ENCODE measurements at regions not wholly inside any gene's neighbourhood (a gene's known extent, or its start where the extent isn't known, plus 50 kb on each side); places are given as distances from the start of the nearest gene placed in this dataset.
"Not testable (repeated sequence)": the region's sequence is repeated elsewhere in the genome, so short reads cannot be mapped to it uniquely, and the experiment has no call there.

DNA sequence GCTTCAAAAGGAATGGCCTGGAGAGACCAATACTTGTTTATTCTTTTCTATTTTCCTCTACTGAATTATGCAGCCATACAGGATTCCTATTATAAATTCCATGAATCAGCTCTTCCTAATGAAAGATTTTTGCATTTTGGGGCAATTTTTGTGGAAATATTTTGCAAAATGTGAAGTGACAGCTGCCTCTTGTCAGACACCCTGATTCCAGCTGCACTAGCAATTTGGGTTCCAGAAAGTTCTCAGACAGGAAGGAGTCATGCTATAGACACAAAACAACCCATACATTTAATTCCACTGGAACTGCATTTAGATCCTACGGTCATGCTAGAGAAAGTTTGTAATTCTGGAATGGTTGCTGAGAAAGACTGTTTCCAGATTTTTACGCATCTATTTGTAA lies 119.5 kb downstream of the XCL2 start:
- no peak for DNase-seq (ENCODE audit: insufficient read length, low spot score)
- no peak for FAIRE-seq

DNA sequence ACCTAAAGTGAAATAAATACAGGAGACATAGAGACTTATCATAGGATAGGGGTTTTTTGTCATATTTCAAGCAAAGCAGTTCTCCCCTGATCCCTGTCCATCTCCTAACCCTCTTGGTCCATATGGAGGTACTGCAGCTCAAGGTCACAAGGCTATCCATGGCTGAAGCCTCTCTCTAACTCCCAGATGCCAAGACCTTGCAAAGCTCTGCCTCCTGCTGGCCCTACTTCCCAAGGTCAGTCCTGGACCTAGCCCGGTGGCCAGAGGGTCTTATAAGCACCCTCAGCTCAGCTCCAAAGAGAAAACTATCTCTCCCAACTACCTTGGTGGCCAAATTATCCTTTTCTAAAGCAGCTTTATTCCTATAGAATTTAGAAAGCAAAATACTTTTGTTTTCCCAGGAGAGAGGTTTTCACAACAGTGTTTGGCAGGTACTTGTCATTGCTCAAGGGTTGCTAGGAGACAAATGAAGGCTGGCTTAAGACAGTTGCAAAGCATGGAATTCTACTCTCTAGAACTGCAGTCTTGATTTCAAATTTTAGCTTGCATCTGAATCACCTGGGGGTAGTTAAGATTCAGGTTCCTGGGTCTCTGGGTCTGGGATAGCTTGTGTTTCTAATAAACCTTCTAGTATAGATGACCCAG lies 121.5 kb downstream of the XCL2 start:
- no peak for DNase-seq (ENCODE audit: insufficient read length, low spot score)
- no peak for FAIRE-seq

- DNase-seq (ENCODE audit: insufficient read length, low spot score) (no peak), FAIRE-seq (no peak)
These were observed 122.3 kb downstream of the XCL2 start for GRCh38 chr1:168421399-168422004.

- DNase-seq (ENCODE audit: insufficient read length, low spot score), result no peak
- no peak for FAIRE-seq
These were observed 123.6 kb downstream of the XCL2 start for GRCh38 chr1:168420177-168420576.

DNA sequence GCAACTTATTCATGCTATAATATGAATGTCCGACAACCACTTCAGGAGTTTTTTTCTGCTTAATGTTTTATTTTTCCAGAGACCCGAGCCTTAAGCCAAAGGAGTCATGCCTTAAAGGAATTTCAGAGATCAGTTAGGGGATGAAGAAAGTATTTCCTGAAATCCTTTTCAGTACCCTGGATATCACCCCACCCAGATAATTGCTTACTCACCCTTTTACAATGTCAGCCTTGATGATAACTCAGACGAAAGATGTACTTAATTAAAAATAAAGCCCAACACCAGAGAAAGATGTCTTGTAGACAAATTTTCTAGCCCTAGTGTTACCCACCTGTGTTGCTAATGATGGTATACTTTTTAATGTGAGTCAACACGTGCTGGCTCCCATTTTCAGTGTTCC lies 124.1 kb downstream of the XCL2 start:
- no peak for DNase-seq (ENCODE audit: insufficient read length, low spot score)
- no peak for FAIRE-seq

DNA sequence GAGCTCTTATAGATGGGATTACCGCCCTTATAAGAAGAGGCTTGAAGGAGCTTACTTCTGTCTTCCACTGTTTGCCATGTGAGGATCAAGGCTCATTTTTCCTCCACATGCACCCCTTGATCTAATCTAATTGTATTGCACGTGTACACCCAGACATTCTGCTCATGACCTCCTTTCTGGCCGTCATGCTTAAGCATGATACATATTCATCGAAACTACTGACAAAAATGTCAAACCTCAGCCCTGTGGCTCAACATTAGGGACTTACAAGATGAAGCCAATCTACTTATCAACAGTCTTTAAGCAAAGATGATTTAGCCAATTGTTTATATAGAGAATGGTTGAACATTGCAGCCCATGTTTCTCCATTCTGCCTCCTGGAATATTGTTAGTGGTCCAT lies 127.6 kb downstream of the XCL2 start:
- DNase-seq (ENCODE audit: insufficient read length, low spot score) (no peak), FAIRE-seq (no peak)

GRCh38 chr1:168414914-168415313 lies 128.9 kb downstream of the XCL2 start:
- FAIRE-seq (no peak), DNase-seq (ENCODE audit: insufficient read length, low spot score) (no peak)

GRCh38 chr1:168410464-168410863 lies 129.8 kb downstream of the TBX19 start:
- FAIRE-seq, result no peak
- DNase-seq (ENCODE audit: insufficient read length, low spot score), result no peak

DNA sequence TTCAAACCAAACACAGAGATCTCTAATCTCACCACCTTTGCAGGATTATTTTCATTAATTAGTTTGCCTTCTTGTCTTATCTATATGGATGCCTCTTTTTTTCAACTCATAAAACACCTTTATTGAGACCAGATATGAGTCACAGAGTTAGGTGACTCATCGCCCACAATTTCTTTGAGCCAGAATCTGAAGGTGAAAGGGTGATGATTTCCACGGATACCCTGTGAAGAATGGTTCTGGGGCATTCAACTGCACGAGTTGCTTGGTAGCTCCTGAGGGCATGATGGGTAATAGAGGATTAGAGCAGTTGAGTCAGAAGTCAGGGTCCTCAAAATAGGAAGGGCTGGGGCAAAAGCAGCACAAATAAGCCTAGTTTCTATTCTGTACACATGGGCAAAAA lies 128.2 kb downstream of the TBX19 start:
- DNase-seq (ENCODE audit: insufficient read length, low spot score), result no peak

DNA sequence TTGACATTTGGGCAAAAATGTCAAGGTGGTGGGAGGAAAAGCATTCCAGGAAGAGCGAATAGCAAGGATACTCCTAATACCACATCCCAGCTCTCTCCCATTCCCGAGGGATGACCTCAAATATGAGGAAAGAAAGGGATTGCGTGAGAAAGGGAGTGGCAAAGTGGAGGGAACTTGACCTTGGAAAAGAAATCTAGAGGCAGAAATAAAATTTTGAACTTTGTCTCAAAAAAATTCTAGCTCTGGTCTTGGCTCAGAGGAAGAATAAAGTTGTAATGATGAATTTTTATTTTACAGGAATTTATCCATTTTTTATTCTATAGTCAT lies 127.8 kb downstream of the TBX19 start:
- DNase-seq (ENCODE audit: insufficient read length, low spot score), result no peak

More for the DNA sequence above, 128.2 kb downstream of the TBX19 start:
- no peak for FAIRE-seq

DNA sequence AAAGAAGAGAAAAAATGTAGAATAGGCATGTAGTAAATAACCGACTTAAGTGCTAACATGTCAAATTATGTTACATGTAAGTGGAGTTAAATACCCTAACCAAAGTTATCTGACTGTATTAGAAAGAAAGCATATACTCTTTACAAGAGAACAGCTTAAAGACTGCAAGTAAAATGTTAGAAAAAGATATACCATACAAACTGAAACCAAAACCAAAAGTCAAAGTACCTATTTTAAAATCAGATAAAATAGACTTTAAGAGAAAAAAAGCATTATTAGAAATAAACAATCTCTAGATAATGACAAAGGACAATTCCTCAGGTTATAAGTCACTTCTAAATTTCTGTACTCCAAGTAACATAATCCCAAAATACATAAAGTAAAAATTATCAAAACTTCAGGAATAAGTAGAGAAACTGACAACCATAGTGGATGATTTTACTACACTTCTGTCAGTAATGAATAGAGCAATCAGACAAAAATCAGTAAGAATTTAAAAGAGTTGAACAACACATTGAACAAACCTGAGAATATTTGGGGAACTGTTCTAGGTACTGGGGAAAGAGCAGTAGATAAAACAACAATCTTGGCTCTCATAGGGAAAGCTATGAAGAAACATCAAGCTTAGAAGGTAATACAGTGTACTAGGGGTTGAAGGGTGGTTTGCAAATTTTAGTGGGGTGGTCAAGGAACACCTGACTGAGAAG lies 127.3 kb downstream of the TBX19 start:
- no peak for DNase-seq (ENCODE audit: insufficient read length, low spot score)
- no peak for FAIRE-seq

More for the DNA sequence above, 127.8 kb downstream of the TBX19 start:
- no peak for FAIRE-seq

GRCh38 chr1:168405906-168406549 lies 125.4 kb downstream of the TBX19 start:
- FAIRE-seq (no peak), DNase-seq (ENCODE audit: insufficient read length, low spot score) (no peak)

GRCh38 chr1:168403140-168403539 lies 122.5 kb downstream of the TBX19 start:
- FAIRE-seq (no peak), DNase-seq (ENCODE audit: insufficient read length, low spot score) (no peak)

GRCh38 chr1:168402466-168402865 lies 121.8 kb downstream of the TBX19 start:
- DNase-seq (ENCODE audit: insufficient read length, low spot score); FAIRE-seq: not testable (repeated sequence)

GRCh38 chr1:168401341-168401740 lies 120.7 kb downstream of the TBX19 start:
- FAIRE-seq, result no peak
- DNase-seq (ENCODE audit: insufficient read length, low spot score), result no peak

GRCh38 chr1:168400139-168400538 lies 119.5 kb downstream of the TBX19 start:
- no peak for DNase-seq (ENCODE audit: insufficient read length, low spot score)
- no peak for FAIRE-seq

GRCh38 chr1:168397806-168398205 lies 117.1 kb downstream of the TBX19 start:
- DNase-seq (ENCODE audit: insufficient read length, low spot score) (no peak), FAIRE-seq (no peak)

DNA sequence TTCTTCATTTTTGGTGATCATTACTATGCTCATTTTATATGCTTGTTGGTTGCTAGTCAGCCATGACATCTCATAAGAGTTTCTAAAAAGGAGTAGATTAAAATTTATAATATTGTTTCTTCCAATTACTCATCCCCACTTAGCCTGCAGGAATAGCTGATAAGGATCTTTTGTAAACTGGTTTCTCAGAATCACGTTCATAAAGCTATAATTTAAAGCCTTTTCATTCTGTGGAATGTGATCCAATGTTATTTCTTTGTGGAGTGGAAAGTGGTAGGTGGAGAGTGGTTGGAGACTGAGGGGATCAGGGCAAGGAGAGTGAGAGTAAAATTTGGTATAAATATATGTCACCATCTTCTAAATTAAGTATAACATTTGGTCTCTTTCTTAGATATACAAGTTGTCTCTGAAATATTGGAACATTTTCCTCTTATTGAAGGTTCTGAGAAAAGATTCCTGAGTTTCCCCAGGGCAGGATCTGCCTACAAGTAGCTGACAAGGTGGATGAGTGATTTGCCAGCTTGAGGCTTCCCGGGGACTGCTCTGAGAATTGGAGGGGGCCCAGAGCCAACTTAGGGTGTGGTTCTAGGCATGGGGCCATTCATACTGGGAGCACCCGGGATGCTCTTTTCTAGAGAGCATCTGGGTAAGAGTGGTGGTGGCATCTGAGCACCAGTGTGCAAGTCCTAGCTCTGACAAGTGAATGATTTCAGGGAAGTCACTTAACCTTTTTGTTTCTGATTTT lies 116.4 kb downstream of the TBX19 start:
- FAIRE-seq (no peak), DNase-seq (ENCODE audit: insufficient read length, low spot score) (no peak)

GRCh38 chr1:168396508-168396907 lies 115.8 kb downstream of the TBX19 start:
- DNase-seq (ENCODE audit: insufficient read length, low spot score) (no peak), FAIRE-seq (no peak)

DNA sequence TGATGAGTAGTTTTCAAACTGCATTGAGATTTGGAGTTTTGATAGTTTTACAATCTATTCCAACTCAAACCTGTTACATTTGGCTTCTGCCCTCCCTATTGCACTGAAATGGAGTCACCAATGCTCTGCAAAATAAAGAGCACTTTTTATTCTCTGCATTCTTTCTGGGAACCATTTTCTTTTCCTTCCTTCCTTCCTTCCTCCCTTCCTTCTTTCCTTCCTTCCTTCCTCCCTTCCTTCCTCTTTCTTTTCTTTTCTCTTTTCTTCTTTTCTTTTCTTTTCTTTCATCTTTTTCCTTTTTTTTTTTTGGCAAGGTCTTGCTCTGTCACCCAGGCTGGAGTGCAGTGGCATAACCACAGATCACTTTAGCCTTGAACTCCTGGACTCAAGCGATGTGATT lies 114.2 kb downstream of the TBX19 start:
- no peak for DNase-seq (ENCODE audit: insufficient read length, low spot score)
- FAIRE-seq, result no peak

DNA sequence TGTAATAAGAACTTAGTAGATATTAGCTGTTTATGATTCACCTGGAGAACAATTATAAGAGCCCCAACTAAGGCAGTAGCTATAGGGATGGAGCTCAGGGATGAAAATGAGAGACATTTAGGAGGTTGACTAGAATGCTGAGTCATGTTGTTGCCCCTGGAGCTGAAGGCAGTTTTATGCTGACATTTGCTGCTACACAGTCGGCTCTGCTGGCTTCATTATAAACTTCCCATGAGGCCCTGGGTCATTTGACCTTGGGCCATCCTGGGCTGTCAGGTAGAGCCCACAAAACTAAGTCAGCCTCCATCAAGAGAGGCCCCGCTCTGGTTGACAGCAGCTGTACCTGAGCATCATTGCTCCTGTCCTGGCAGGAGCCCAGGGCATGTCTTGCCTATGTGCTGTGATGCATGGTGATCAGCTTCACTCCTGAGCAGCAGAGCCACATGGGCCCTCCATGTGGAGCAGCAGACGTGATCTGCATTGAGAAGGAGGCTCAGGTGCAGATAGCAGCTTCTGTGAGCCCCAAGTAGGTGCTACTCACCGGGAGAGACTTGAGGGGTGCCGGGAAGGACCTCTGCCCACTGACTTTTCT lies 112.4 kb downstream of the TBX19 start:
- DNase-seq (ENCODE audit: insufficient read length, low spot score), result no peak
- FAIRE-seq, result no peak
